EH (cell line): ENCODE measurements at regions not wholly inside any gene's neighbourhood (a gene's known extent, or its start where the extent isn't known, plus 50 kb on each side); places are given as distances from the start of the nearest gene placed in this dataset.

ENCODE experiments used
- DNase-seq: peaks from one replicate; pipeline ENCODE4 v3.0.0-alpha.2; 2015; ENCODE audit warnings: low read depth

- DNase-seq = peak; percentile 87
These were observed 376.7 kb downstream of the DNAH5 start for GRCh38 chr5:13567819-13568218.

- peak; percentile 80 for DNase-seq
These were observed 377.6 kb downstream of the DNAH5 start for GRCh38 chr5:13566871-13567339.

- DNase-seq = no peak
These were observed 386.1 kb downstream of the DNAH5 start for GRCh38 chr5:13558408-13558807.

- peak; percentile 23 for DNase-seq
These were observed 390.6 kb downstream of the DNAH5 start for GRCh38 chr5:13553896-13554295.

- DNase-seq = no peak
These were observed 392.1 kb downstream of the DNAH5 start for GRCh38 chr5:13552361-13552760.

GRCh38 chr5:13551645-13552044 is 392.8 kb downstream of the DNAH5 start:
- DNase-seq = no peak

- DNase-seq = no peak
These were observed 404.2 kb downstream of the DNAH5 start for GRCh38 chr5:13540168-13540750.

- DNase-seq = peak; percentile 20
These were observed 407.6 kb downstream of the DNAH5 start for GRCh38 chr5:13536933-13537332.

GRCh38 chr5:13533833-13534232 is 410.7 kb downstream of the DNAH5 start:
- DNase-seq = no peak

GRCh38 chr5:13529300-13529699 is 415.2 kb downstream of the DNAH5 start:
- DNase-seq = no peak

- no peak for DNase-seq
These were observed 419.6 kb downstream of the DNAH5 start for GRCh38 chr5:13524936-13525335.

GRCh38 chr5:13519131-13519530 is 425.4 kb downstream of the DNAH5 start:
- DNase-seq = no peak

GRCh38 chr5:13516195-13516594 is 428.3 kb downstream of the DNAH5 start:
- DNase-seq = no peak

GRCh38 chr5:13511442-13511841 is 433.0 kb downstream of the DNAH5 start:
- DNase-seq = no peak

- DNase-seq = no peak
These were observed 433.9 kb downstream of the DNAH5 start for GRCh38 chr5:13510616-13511015.

- no peak for DNase-seq
These were observed 435.9 kb downstream of the DNAH5 start for GRCh38 chr5:13508559-13508958.

GRCh38 chr5:13505326-13505725 is 439.2 kb downstream of the DNAH5 start:
- no peak for DNase-seq

- DNase-seq = no peak
These were observed 441.5 kb downstream of the DNAH5 start for GRCh38 chr5:13503017-13503416.

- DNase-seq = no peak
These were observed 443.3 kb downstream of the DNAH5 start for GRCh38 chr5:13501176-13501575.

- DNase-seq = no peak
These were observed 446.2 kb downstream of the DNAH5 start for GRCh38 chr5:13498279-13498678.

GRCh38 chr5:13488254-13488931 is 456.1 kb downstream of the DNAH5 start:
- DNase-seq = no peak

- no peak for DNase-seq
These were observed 463.7 kb downstream of the DNAH5 start for GRCh38 chr5:13480834-13481233.

- DNase-seq = peak; percentile 17
These were observed 465.5 kb downstream of the DNAH5 start for GRCh38 chr5:13478831-13479465.
